Heart right ventricle (tissue), 16 donors: ENCODE measurements at regions not wholly inside any gene's neighbourhood (a gene's known extent, or its start where the extent isn't known, plus 50 kb on each side); places are given as distances from the start of the nearest gene placed in this dataset.

Experiments used
- ATAC-seq, 8 donors: fragments of 200-7000 bp; cut with Tn5 transposase; one replicate each; pipeline ENCODE4 v1.9.1; 2020; ENCODE audit warnings: mild to moderate bottlenecking in 8 of 8, moderate library complexity in 8 of 8, moderate number of reproducible peaks in 1 of 8
- DNase-seq, 2 donors: peaks; one replicate each; pipeline ENCODE4 v3.0.0-alpha.2; 2020
- H3K27ac ChIP-seq, 10 donors: fragments of 200-600 bp; sonication (generic) in 2 of 10; one replicate each; pipeline versions ENCODE4 v1.5.0 to v1.8.0; 2020 to 2022; ENCODE audit warnings: mild to moderate bottlenecking in 3 of 10
- H3K27me3 ChIP-seq, 7 donors: fragments of 200-600 bp; one replicate each; pipeline ENCODE4 v1.8.0; 2021 to 2022; ENCODE audit warnings: mild to moderate bottlenecking in 2 of 7
- H3K36me3 ChIP-seq, 9 donors: fragments of 200-600 bp; sonication (generic) in 1 of 9; one replicate each; pipeline versions ENCODE4 v1.5.0 to v1.8.0; 2020 to 2022; ENCODE audit warnings: mild to moderate bottlenecking in 2 of 9
- H3K4me1 ChIP-seq, 9 donors: fragments of 200-600 bp; sonication (generic) in 1 of 9; one replicate each; pipeline versions ENCODE4 v1.5.0 to v1.8.0; 2020 to 2022; ENCODE audit warnings: mild to moderate bottlenecking in 4 of 9
- H3K4me3 ChIP-seq, 10 donors: fragments of 200-600 bp; sonication (generic) in 2 of 10; one replicate each; pipeline versions ENCODE4 v1.5.0 to v1.8.0; 2020 to 2022; ENCODE audit warnings: mild to moderate bottlenecking in 7 of 10, moderate library complexity in 2 of 10
- H3K9me3 ChIP-seq, 11 donors: fragments of 200-600 bp in 10 of 11; sonication (generic) in 2 of 11; one replicate each; pipeline versions ENCODE4 v1.5.0 to v1.8.0; 2013 to 2022; ENCODE audit warnings: mild to moderate bottlenecking in 2 of 11, control low read depth in 1 of 11, moderate library complexity in 1 of 11
- CTCF ChIP-seq, 9 donors: fragments of 200-600 bp; sonication (generic) in 2 of 9; IDR thresholded peaks; one replicate each; pipeline versions ENCODE4 v1.5.0 to v1.8.0; 2021 to 2022; ENCODE audit warnings: antibody characterized with exemption in 9 of 9, mild to moderate bottlenecking in 5 of 9, moderate library complexity in 1 of 9
- whole genome bisulfite sequencing, 2 donors: extraction: QIAGEN DNeasy Blood & Tissue Kit; methylation state at CpG; one replicate each; pipeline ENCODE4 v1.1.7; 2013; ENCODE audit warnings: inconsistent platforms in 1 of 2; 5-methylcytosine and 5-hydroxymethylcytosine counted together
- intact Hi-C, 10 donors: fragments of 100-400 bp; cut with DNase I; formaldehyde crosslinking; loops; one replicate each; pipeline versions ENCODE4 v1.11.1 to v1.14.2; 2022
- donor health status: Arrhythmogenic right ventricular cardiomyopathy.
- donor health status: ischemic (EF 13 %, LVEDD 7.1; RV severe dilation, severe dysfunction).
- donor health status: healthy with polysubstance abuse.
- donor health status: DM: no; HTN: yes; CAD: no.
- donor health status: DM: no; HTN: no; CAD: no.
- donor health status: ischemic (EF 25% LVEDD 6.9; RV normal size, moderate dysfunction).
- donor health status: ischemic (EF 25% LVEDD 5.7; RV mildly dilated, moderate dysfunction).
- donor health status: healthy.
- donor health status: DM: yes; HTN: yes; CAD: no.
- donor health status: Ischemic cardiomyopathy.
- donor health status: ischemic (EF 35%, LVEDD 5.7; RV mildly dilated, moderate dysfunction).
- donor health status: nonischemic (EF 11% LVEDD 7.7; RV severe dilation, severe dysfunction).
- donor health status: DM: yes; HTN: yes; CAD: no.
- donor health status: PGD.
- donor health status: ischemic (EF 29% LVEDD 5.4; RV normal size, mild dysfunction).
- donor health status: nonischemic (EF 23%, LVEDD 6.1; RV moderate dilation, normal function).

GRCh38 chr10:83492004-83492403, 647.3 kb upstream of the GHITM start:
- Histone ChIP-seq H3K4me1 (no peaks in the 10 kb centered on the region), H3K27me3 (no peaks in the 10 kb centered on the region), H3K9me3 (peaks cover 0 to 6% (median 0%) of the 10 kb centered on the region in 11 donors), H3K27ac (no peak overlapping the region), H3K4me3 (no peak overlapping the region), H3K36me3 (no peaks in the 10 kb centered on the region)
- intact Hi-C loops: no loop called here
- WGBS, 2 donors: 68 to 86% methylated on average over 4 of the region's 4 CpGs
- no peak for TF ChIP-seq CTCF (IDR thresholded peaks at IDR 0.05)
- DNase-seq (no peak), ATAC-seq (no peak)

- Histone ChIP-seq H3K27ac (no peak overlapping the region), H3K36me3 (no peaks in the 10 kb centered on the region), H3K9me3 (peaks cover 0 to 7% (median 0%) of the 10 kb centered on the region in 11 donors), H3K4me3 (no peak overlapping the region), H3K27me3 (no peaks in the 10 kb centered on the region), H3K4me1 (no peaks in the 10 kb centered on the region)
- intact Hi-C loops: no loop called here
- 94 to 96% methylated on average over 5 of the region's 5 CpGs for WGBS, 2 donors
- no peak for TF ChIP-seq CTCF (IDR thresholded peaks at IDR 0.05)
- DNase-seq: no peak
- ATAC-seq: no peak
Observed at GRCh38 chr10:83512681-83513080, 626.6 kb upstream of the GHITM start.

GRCh38 chr10:83515001-83515400, 624.3 kb upstream of the GHITM start:
- no peaks in the 10 kb centered on the region for H3K4me1 ChIP-seq
- intact Hi-C loops: no loop called here
- DNase-seq (no peak), ATAC-seq (no peak)
- H3K36me3 ChIP-seq: no peaks in the 10 kb centered on the region
- H3K27me3 ChIP-seq: no peaks in the 10 kb centered on the region
- TF ChIP-seq CTCF (IDR thresholded peaks at IDR 0.05): no peak
- H3K4me3 ChIP-seq: no peak overlapping the region
- H3K9me3 ChIP-seq: peaks cover 0 to 7% (median 0%) of the 10 kb centered on the region in 11 donors
- WGBS, 2 donors: 61 to 73% methylated on average over 3 of the region's 3 CpGs
- no peak overlapping the region for H3K27ac ChIP-seq

GRCh38 chr10:83516788-83517187, 622.5 kb upstream of the GHITM start:
- H3K27ac ChIP-seq: no peak overlapping the region
- no peak overlapping the region for H3K4me3 ChIP-seq
- no peaks in the 10 kb centered on the region for H3K4me1 ChIP-seq
- 89 to 92% methylated on average over 4 of the region's 4 CpGs for WGBS, 2 donors
- no peak for TF ChIP-seq CTCF (IDR thresholded peaks at IDR 0.05)
- intact Hi-C loops: no loop called here
- peaks cover 0 to 7% (median 0%) of the 10 kb centered on the region in 11 donors for H3K9me3 ChIP-seq
- no peaks in the 10 kb centered on the region for H3K36me3 ChIP-seq
- no peaks in the 10 kb centered on the region for H3K27me3 ChIP-seq
- ATAC-seq (no peak), DNase-seq (no peak)
